Lower leg skin (tissue), 3 donors: ENCODE measurements at regions not wholly inside any gene's neighbourhood (a gene's known extent, or its start where the extent isn't known, plus 50 kb on each side); places are given as distances from the start of the nearest gene placed in this dataset.

Experiments
- POLR2A ChIP-seq, 2 donors: fragments of 450-650 bp; IDR thresholded peaks; one replicate each; pipeline ENCODE4 v1.6.1; 2016 to 2017; ENCODE audit warnings: antibody characterized with exemption in 2 of 2, mild to moderate bottlenecking in 1 of 2, moderate library complexity in 1 of 2
- TF ChIP-seq, protein P1 (sequence below), 3 donors: fragments of 450-650 bp; IDR thresholded peaks; one replicate each; pipeline ENCODE4 v1.5.1; 2016; ENCODE audit warnings: antibody characterized with exemption in 3 of 3, mild to moderate bottlenecking in 3 of 3, moderate library complexity in 2 of 3

DNA sequence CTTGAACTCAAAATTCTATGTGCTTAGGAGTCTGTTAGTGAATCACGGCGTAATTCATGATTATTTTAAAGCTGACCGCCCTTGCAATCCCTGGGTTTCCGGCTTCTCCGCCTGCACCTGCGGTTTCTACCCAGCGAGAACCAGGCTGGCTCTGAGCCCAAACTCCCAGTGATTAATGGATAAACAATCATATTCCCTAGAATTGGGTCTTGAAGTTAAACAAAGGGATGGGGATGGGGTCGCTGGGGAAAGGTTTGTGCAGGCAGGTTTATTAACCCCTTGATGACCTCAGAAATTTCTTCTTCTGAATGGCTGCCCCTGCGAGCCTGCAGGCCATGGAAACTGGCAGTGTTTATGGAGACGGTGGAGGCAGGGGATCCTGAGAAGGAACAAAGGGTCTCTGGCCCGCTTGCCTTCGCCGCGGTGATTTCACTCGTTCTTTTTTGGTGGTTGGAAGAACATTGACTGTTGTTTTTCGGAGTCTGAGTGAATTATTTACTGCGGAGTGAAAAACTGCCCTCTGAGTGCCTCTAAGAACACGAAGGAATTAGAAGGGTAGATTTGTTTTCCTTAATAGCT, 1000.3 kb downstream of the BRD1 start:
- TF ChIP-seq, protein P1, sequence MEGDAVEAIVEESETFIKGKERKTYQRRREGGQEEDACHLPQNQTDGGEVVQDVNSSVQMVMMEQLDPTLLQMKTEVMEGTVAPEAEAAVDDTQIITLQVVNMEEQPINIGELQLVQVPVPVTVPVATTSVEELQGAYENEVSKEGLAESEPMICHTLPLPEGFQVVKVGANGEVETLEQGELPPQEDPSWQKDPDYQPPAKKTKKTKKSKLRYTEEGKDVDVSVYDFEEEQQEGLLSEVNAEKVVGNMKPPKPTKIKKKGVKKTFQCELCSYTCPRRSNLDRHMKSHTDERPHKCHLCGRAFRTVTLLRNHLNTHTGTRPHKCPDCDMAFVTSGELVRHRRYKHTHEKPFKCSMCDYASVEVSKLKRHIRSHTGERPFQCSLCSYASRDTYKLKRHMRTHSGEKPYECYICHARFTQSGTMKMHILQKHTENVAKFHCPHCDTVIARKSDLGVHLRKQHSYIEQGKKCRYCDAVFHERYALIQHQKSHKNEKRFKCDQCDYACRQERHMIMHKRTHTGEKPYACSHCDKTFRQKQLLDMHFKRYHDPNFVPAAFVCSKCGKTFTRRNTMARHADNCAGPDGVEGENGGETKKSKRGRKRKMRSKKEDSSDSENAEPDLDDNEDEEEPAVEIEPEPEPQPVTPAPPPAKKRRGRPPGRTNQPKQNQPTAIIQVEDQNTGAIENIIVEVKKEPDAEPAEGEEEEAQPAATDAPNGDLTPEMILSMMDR (IDR thresholded peaks at IDR 0.05), result no peak
- no peak for TF ChIP-seq POLR2A (IDR thresholded peaks at IDR 0.05)
